GM18499 (cell line): ENCODE measurements at regions not wholly inside any gene's neighbourhood (a gene's known extent, or its start where the extent isn't known, plus 50 kb on each side); places are given as distances from the start of the nearest gene placed in this dataset.
A peak's percentile ranks its signal among the peaks of the same experiment; 100 is the strongest.

ENCODE experiments used
- ATAC-seq: cut with Tn5 transposase; IDR thresholded peaks from one replicate; pipeline ENCODE4 v1.9.1; 2021; ENCODE audit warnings: moderate number of reproducible peaks; ENCODE audit not compliant: insufficient read depth, unreplicated experiment

DNA sequence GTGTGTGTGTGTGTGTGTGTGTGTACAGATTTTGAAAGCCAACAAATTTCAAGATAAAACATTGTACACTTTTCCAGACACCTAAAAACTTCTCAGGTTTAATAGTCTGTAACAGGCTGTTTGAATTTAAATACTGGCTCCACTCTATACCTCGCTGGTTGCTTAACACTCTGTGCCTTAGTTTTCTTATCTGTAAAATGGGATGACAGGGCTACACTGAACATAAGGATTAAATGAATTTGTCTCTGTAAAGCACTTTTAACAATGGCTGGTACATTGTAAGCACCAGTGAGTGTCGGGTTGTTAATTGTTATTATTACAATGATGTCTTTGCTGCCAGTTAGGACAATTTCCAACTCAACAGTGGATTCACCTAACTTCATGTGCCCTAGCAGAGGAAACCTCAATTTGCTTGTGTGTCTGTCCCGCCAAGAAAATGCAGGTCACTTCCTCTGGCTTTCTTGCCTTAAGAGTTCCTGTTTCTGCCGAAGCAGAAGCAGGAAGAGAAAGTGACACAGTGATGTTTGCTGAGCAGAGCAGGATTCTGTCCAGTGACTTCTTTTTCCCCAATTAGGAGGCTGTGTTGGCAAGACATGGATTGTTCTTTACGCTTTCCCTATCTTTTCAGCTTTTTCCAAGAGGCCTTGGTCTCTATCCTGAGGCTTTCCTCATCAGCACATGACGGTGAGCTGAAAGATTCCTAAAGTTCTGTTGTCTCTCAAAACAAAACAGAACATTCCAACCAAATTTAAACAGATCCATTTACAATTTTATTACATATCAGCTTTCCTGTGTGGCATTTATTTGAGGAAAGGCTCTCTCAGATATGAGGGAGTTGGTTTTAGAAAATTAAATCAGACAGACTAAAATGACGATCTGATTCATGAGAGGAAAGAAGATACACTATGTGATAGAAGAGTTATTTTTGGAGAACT lies 154.1 kb upstream of the ATP2B1 start:
- ATAC-seq, result no peak

DNA sequence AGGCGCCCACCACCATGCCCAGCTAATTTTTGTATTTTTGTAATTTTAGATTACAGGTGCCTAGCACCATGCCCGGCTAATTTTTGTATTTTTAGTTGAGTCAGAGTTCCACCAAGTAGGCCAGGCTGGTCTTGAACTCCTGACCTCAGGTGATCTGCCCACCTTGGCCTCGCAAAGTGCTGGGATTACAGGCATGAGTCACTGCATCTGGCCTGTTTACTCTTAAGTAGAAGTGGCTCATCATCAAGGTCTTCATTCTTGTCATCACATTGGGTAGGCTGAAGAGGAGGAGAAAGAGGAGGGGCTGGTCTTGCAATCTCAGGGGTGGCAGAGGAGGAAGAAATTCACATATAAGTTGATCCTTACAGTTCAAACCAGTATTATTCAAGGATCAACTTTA lies 152.4 kb upstream of the ATP2B1 start:
- no peak for ATAC-seq

DNA sequence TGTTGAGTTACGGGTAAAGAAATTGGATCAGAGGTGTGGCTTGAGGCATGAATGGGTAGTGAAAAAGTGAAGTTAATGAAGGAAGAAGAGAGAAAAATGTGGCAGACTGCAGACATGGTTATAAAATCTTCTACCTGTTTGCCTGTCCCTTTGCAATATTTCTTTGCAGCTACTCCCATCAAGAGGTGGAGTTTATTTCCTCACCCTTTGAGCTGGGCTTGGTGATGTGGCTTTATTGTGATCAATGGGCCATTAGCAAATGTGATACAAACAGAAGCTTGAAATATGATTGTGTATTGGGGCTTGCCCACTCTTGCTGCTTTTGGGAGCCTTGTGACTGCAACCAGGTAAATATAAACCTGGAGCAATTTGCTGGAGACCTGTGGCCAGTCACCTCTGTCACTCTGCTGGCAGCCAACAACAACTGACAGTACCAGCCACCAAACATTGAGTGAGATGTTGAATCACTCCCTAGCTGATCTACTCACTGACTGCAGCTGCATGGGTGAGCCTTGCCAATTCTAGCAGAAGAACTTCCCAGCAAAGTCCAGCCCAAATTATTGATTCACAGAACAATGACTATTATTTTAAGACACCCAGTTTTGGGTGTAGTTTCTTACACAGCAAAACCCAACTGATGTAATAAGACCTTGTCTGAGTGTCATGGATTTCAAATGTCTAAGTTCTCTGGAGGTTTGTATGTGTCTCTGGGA lies 151.0 kb upstream of the ATP2B1 start:
- ATAC-seq, result no peak

DNA sequence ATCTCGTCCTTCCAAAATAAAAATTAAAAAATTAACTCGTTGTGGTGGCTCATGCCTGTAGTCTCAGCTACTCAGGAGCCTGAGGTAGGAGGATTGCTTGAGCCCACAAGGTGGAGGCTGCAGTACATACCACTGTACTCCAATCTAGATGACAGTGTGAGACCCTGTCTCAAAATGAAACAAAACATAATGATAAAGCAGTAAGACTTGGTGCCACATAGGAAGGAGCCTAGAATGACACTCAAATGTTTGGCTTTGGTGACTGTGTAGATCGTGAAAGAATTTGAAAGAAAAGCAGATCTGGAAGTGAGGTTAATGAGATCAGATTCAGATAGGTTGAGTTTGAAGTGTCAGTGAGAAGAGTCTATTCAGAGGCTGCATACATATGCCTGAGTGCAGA lies 150.1 kb upstream of the ATP2B1 start:
- no peak for ATAC-seq

DNA sequence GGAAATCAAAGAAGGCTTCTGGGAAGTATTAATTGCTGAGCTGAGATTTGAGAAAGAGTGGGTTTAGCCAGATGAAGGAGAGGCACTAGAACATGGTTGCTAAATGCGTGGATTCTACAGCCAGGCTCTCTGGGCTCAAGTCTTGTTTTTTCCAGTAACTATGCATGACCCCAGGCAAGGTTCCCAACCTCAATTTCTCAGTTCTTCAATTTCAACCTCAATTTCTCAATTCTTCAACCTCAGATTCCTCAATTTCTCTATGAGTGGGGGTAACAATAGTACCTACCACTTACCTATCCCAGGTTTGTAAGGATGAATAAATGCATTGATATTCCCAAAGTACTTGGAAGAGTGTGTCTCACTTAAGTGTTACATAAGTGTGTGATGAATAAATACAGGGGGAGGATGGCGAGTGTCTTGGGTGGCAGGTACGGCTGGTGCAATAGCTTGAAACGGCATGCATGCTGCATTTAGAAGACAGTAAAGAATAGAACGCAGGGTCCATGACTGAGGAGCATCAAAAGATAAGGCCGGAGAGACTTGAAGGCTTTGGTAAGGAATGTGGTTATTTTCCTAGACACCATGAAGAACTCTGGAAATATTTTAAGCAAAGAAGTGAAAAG lies 149.1 kb upstream of the ATP2B1 start:
- ATAC-seq, result peak; percentile 30

DNA sequence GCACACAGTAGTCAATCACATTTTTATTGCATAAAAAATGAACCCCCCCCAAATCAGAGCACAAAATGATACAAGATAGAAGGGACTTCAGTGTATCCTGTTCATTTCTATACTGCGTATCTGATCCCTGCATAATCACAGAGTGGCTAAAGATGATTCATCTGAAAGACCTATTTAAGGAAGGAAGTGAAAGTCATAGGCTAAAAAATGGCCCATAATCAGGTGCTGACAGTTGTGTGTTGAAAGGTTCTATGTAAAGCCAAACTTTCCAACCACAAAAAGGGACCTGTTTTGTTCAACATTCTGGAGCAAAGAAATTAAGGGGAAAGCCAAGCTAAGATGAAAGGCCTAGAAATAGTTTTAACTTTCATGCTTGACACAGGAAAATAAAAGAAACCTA lies 147.8 kb upstream of the ATP2B1 start:
- peak; percentile 85 for ATAC-seq

DNA sequence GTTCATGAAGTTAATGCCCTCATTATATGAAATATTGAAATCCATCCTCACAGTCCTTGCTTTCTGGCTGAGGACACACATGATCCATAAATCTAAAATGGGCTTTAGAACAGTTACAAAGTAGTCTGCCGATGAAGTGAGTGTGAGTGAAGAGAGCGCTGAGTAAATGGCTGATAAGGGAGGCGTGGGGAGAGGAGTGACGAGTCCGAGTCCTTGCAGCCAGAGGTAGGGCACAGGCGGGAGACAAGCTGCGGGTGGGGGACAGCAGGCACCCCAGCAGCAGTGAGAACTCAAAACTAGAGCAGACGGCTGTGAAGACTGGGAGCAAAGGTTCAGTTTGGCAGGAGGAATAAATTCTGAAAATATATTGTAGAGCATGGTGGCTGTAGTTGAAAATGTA lies 140.1 kb upstream of the ATP2B1 start:
- no peak for ATAC-seq

DNA sequence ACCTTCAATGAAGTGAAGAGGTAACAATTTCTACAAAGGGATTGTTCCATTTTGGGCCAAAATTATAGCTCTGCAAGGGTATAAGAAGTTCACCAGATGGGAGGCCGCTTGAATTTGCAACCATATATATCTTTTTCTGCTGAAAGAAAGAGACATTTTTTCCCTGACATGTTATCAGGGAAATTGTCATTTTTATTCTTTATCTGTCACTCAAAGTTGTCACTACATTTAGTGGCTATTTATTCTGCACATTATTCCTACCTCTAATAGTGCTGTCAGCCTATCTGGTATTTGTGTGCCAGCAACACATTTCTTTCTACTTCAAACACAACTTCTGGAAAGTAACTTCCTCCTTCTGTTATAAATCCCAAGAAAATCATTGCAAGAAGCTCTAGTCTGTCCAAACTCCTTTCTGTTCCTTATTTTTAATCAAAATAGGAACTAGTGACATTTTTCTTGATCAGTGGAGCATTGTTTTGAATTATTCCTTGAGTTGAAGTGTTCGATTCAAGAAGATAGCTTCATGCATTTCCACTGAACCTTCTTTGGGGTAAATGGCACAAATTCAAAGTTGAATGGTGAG lies 137.9 kb upstream of the ATP2B1 start:
- ATAC-seq, result no peak

DNA sequence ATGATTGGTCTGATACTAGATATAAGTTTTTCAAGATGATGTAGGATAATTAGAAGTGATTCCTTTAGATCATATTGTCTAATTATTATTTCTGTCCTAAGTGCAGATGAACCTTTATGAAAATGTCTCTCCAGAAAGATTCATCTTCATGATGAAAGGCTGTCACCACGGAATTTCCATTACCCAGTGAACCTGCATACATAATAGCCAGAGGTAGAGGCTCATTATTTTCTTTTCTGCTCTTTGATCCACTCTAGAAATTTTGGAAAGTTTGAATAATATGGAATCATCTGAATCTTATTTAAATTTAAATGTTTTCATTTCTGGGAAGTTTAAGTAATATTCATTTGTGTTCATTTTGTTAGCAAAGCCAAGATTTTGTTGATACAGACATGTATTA lies 137.1 kb upstream of the ATP2B1 start:
- ATAC-seq, result no peak

DNA sequence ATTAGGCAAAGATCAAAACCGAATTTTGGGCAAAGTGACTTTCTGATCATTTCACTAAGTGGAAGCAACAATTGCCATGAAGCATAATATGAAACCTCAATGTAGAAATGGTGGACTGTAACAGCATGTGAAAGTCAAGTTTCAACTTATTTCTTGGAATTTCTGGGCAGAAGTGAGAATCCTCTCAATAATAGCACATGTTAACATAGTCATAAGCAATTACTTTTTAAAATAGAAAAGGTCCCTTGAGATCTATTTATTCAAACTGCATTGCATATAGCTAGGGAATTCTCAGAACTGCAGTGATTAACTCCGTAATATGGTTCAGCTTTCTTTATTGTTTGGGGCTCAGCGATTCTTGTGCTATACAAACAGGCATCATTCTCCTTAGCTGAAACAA lies 136.7 kb upstream of the ATP2B1 start:
- no peak for ATAC-seq

DNA sequence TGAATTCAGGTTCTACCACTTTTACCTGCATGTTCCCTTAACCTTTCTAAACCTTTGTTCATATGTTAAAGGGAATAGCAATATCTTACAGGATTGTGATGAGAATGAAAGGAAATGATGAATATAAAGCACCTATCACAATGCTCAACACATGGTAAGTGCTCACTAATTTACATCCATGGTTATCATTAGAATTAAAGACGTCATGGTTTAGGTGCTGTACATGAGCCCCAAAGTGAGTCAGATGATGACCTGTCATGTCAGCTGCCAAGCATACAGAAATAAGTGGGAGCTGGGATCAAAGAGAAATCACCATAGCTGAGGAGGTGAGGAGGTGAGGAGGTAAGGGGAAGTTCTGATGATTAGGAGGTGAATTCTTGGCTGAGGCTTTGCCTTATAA lies 135.9 kb upstream of the ATP2B1 start:
- no peak for ATAC-seq

DNA sequence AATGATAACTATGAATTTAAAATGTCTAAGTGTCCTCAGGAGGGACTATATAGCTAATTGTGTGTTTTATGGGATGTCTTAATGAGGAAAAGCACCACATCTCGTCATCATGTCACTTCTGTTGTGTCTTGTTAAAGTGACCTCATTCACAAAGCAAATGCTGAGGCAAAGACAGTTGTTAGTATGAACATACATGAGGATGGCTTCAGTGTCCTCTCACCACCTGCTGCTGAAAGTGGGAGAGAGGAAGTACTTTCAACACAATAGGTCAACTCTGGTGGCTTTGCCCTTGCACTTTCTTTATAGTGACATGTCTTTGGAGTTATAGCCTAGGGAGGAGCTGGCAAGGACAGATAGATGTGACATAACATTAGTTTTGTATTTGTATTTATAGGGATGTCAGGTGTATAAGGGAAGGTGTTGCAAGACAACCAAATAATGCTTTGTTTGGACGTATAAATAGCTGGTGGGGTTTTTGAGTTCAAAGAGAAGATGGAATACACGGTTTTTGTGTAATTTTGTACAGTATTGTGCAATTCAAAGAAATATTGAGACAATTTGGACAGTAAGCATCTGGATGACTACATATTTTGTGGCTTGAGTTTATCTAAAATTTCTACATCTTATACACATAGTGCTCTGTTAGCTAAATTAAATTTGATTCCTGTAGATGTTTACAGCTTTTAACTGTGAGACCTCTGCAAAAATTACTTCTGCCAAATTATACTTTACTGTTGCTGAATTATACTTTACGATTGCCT lies 131.7 kb upstream of the ATP2B1 start:
- ATAC-seq, result no peak

DNA sequence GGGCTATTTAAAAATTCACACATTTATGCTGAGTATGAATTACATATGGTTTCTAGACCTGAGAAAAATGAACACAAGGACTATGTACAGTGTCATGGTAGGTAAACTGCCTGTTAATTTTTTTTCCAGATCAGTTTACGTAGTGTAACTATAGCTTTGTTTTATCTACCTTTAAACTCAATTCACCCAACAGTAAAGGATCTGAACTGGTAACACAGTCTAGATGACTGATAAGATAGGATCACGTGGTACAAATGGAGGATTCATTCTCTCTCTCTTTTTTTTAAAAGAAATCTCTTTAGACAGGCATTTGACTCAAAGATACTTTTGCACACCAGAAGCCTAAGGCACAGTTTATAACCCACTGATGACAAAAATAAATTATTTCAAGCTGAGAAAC lies 130.8 kb upstream of the ATP2B1 start:
- ATAC-seq, result no peak

DNA sequence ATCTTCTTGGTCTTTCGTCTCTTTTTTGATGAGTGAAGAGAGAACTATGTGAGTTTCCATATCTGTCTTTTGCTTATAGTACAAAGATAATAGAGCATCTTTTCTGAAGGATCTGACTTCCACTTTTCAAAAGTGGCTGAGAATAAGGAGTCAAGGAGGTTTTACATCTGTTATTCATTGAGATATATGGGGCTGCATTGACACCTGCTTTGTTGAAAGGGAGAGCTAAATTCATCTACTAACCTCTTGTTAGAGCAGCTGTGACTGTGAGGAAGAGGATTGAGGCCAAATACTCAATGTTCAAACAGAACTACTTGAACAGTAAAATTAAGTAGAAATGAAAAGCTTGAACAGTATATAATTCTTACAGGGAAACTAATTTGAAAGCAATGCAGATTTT lies 130.2 kb upstream of the ATP2B1 start:
- ATAC-seq, result no peak

DNA sequence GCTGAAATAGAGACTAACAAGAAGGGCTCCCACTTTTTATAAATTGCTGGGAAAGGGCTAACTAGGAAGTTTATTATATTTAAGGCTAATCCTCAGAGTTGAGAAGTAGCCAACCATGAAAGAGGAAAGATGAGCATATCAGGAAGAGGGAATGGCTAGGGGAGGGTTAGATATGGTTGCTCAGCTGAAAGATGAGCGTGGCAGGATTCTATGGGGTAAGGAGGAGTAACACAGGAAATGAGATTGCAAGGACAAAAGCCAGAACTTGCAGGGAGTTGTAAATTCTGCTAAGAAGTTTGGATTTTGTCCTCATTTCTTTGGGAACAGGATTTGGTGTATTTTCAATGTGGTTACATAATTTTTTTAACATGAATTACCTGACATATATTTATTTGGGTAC lies 127.4 kb upstream of the ATP2B1 start:
- ATAC-seq, result no peak

DNA sequence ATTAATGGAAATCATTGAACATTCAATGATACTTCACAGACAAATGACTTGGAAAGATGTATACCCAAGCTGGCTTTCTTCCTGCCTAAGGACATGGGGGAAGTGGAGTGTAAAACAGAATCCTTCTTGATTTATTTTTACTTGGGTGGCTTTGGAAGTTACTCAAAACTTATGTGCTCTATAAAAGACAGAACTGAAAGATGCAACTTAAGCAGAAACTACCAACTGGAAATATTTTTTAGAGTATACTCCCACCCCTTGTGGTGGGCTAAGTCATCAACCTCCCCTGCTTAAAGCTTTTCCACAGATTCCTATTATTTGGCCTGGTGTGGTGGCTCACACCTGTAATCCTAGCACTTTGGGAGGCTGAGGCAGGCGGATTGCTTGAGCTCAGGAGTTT lies 126.0 kb upstream of the ATP2B1 start:
- ATAC-seq, result no peak

DNA sequence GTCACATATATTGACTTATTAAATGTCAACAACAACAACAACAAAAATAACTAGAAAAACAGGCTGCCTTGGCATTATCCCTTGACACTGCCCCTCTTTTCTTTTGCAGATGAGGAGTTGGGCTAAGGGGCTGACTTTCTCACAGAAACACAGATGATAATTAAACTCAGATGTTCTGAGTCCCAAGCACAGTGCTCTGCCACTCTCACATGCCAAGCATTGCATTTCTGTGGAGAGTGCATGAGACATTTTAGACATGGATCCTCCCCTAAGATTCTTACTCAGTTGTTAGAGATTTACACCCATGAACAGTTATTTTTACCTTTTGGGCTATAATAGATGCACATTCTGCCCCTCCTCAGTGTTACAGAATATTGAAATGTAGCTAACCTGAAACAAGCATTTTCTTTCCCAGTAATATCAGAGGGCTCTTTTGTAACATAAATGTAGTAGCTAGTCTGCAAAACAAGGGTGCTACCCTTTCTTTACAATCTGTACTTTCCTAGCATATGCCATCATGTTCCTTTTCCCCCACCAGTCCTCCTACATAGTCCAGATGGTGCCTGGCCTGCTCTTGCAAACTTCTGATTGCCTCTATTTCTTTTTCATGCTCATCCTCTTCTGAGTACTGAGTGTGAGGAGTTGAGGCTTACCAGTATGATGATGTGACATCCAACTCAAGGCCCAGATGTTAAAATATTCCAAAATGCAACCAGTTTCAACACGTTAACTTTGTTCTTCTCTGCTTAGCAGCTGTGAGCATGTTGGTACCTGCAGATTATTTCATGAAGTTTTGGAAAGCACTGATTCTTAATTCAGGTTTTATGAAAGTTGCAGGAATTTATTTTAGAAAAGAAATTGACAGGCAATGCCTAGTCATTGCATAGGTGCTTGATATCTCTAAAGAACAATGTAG lies 125.0 kb upstream of the ATP2B1 start:
- no peak for ATAC-seq

DNA sequence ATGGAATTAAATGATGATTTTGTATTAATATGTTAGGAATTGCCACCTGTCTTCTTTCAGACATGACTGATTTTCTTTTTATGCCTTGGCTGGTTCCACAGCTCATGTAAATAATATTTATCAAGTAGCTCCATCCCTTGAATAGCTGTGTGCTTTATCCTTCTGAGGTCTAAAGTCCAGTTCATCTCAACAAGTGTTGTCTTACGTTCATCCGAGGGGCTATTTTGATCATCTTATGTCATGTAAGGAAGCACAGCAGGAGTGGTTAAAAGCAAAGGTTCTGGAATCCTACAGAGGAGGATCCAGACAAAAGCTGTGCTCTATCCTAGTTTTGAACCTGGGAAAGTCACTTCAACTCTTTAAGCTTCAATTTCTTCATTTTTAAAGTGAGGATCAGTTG lies 123.7 kb upstream of the ATP2B1 start:
- no peak for ATAC-seq
